ENCODE measurements at regions not wholly inside any gene's neighbourhood (a gene's known extent, or its start where the extent isn't known, plus 50 kb on each side); places are given as distances from the start of the nearest gene placed in this dataset.

- H3K79me2 ChIP-seq (replicated peaks; ENCODE audit: insufficient read depth), result no peaks in the 10 kb centered on the region
- no peaks in the 10 kb centered on the region for H3K9me3 Mint-ChIP-seq
- peaks cover 6% of the 10 kb centered on the region for H3K27me3 Mint-ChIP-seq (ENCODE audit: insufficient read depth, low read depth, poor library complexity)
- H3K4me3 Mint-ChIP-seq, result no peak overlapping the region
- no peak overlapping the region for H3K27ac Mint-ChIP-seq
- no peak overlapping the region for H2AFZ ChIP-seq
- no peaks in the 10 kb centered on the region for H3K27me3 ChIP-seq (ENCODE audit: insufficient read depth)
- DNase-seq (ENCODE audit: low spot score) (no peak), ATAC-seq (no peak)
- no peaks in the 10 kb centered on the region for H3K4me1 ChIP-seq (ENCODE audit: insufficient read depth)
- no peak overlapping the region for H3K4me3 ChIP-seq
- no peaks in the 10 kb centered on the region for H3K36me3 Mint-ChIP-seq (ENCODE audit: low read depth)
- peaks cover 5% of the 10 kb centered on the region; the same call in 1 of the 3 replicates for H3K4me1 Mint-ChIP-seq
- H3K4me2 ChIP-seq, result no peak overlapping the region
- H3K36me3 ChIP-seq (ENCODE audit: insufficient read depth), result no peaks in the 10 kb centered on the region
- no peaks in the 10 kb centered on the region for H4K20me1 ChIP-seq (replicated peaks; ENCODE audit: insufficient read depth)
- no peaks in the 10 kb centered on the region for H3F3A ChIP-seq (replicated peaks; ENCODE audit: low read depth)
- H3K9me2 ChIP-seq (ENCODE audit: insufficient read depth), result no peaks in the 10 kb centered on the region
- no peak overlapping the region for H3K27ac ChIP-seq (ENCODE audit: low read depth)
- TF ChIP-seq REST (IDR thresholded peaks at IDR 0.05; ENCODE audit: unreplicated experiment) (no peak), EZH2phosphoT487 (IDR thresholded peaks at IDR 0.05; ENCODE audit: unreplicated experiment) (no peak), POLR2AphosphoS5 (IDR thresholded peaks at IDR 0.05; ENCODE audit: low read depth) (no peak), ETS1 (IDR thresholded peaks at IDR 0.05) (no peak), CTCF (conservative IDR thresholded peaks at IDR 0.05; ENCODE audit: low read depth in 2 of 2) (no peak), ZNF331 (CRISPR knock-in tag; IDR thresholded peaks at IDR 0.05; ENCODE audit: low read depth) (no peak), EZH2 (IDR thresholded peaks at IDR 0.05; ENCODE audit: low read depth, unreplicated experiment) (no peak), CREB1 (CRISPR knock-in tag; IDR thresholded peaks at IDR 0.05; ENCODE audit: low read depth) (no peak)
These were observed 221.8 kb upstream of the RTL1 start for GRCh38 chr14:101125313-101125712.
